HG03066 (cell line): ENCODE measurements at regions not wholly inside any gene's neighbourhood (a gene's known extent, or its start where the extent isn't known, plus 50 kb on each side); places are given as distances from the start of the nearest gene placed in this dataset.

Experiments used
- ATAC-seq: cut with Tn5 transposase; IDR thresholded peaks from one replicate; pipeline ENCODE4 v1.9.1; 2021; ENCODE audit warnings: low read depth; ENCODE audit not compliant: unreplicated experiment

DNA sequence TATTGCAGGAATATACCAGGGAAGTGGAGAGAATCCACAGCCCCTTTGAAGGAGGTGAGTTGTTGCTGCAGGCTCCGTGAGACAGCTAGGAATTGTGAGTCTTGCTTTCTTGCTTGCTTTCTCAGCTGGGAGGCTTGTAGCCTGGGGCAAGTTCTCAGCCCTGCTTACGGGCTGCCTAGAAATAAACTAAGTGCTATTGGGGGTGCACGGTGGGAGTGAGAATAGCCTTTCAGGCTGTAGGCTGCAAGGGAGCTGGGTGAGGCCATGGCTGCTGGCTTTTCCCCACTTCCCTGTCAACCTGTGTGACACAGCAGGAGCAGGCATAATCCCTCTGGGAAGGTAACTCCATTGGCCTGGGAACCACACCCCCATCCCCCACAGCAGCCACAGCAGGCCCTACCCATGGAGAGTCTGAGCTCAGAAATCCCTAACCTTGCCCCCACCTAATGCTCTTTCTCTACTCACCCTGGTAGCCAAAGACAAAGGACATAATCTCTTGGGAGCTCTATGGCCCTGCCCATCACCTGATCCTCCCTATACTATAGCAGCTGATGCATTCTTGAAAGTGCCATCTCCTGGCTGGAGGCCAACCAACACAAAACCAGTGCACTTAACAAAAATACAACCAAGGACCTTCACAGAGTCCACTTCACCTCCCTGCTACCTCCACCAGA, 113.0 kb downstream of the MMRN1 start:
- no peak for ATAC-seq

DNA sequence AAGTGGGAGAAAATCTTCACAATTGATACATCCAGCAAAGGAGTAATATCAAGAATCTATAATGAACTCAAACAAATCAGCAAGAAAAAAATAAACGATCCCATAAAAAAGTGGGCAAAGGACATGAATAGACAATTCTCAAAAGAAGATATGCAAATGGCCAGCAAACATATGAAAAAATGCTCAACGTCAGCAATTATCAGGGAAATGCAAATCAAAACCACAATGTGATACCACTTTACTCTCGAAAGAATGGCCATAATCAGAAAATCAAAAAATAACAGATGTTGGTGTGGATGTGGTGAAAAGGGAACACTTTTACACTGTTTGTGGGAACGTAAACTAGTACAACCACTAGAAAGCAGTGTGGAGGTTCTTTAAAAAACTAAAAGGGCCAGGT, 114.3 kb upstream of the CCSER1 start:
- no peak for ATAC-seq

DNA sequence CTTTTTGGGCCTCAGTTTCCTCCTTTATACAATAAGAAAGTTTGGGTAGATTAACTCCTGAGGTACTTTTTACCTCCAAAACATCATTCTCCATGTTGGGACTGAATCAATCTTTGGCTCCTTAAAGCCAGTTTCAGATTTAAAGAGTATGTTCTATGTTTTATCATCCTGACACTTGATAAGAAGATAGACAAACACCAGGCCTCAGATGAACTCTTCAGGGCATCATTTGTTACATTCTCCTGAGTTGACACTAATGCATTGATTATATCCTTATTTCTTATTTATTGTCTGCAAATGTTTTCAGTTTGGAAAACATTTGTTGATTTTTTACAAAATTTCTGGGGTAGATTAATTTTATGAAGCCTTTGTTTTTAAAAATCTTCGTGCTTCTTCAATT, 102.7 kb upstream of the CCSER1 start:
- no peak for ATAC-seq

DNA sequence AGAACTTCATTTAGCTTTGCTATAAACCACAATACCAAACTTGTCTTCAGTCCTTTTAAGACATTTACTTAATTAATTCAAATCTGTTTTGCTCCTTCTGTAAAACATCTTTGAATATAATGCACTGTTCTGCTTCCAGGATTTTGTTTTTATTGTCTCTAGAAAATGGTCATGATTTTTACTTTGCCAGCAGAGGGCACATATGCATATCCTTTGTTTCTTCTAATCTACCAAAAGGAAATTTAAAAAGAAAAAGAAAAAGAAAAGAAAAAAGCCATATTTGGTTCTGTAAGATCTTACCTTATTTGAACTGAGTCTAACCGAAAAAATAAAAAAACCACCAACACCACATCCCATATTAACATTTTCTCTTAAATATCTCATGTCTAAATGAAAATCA, 101.9 kb upstream of the CCSER1 start:
- no peak for ATAC-seq

DNA sequence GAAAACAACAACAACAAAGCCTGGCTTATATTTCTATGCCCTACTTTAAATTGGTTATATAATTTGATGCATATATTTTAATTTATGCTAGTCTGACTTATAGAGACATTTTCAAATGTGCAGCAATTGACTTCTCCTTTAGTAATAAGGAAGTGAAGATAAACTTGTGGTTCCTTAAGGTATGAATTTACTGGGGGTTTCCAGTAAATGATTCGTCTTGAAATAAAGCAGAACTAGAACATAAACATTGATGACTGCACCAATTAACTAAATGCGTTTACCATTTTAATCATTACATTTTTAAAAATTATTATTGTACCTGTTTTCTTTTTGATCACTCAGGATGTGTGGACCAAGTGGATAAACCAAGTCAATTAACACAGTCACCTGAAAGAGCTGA, 99.6 kb upstream of the CCSER1 start:
- peak; percentile 81 for ATAC-seq

DNA sequence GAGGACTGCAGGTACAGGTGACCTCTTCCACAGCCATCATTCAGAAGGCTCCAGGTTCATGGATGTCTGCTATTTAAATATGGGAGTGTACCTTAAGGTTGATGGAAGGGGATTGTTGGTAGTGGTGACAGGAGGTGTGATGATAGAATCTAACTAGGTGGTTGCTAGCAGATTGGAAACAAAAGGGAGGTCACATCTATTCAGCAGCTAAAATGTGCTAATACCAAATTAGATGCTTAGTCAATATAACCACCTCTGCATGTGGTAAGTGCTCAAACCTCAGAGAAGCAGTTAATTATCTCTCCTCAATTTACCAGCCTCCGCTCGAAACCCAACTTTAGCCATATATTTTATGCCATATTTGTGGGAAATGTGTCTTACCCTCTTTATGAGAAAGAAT, 98.7 kb upstream of the CCSER1 start:
- no peak for ATAC-seq

DNA sequence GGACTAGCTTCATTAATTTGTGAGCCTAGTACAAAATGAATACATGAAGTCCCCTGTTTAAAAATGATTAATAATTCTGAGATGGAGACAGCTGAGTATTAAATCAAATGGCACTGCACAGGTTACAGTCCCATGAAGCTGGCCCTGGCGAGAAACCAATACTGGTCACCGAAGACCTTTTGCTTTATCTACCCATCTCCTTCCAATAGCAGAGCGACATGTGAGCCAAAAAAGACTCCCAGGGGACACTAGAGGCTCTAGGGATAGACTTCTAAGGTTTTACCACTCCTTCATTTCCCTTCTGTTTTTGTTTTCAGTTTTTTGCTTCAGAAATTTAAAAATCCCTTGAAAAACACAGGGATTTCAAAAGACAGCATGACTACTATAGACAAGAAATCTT, 97.0 kb upstream of the CCSER1 start:
- ATAC-seq, result no peak

DNA sequence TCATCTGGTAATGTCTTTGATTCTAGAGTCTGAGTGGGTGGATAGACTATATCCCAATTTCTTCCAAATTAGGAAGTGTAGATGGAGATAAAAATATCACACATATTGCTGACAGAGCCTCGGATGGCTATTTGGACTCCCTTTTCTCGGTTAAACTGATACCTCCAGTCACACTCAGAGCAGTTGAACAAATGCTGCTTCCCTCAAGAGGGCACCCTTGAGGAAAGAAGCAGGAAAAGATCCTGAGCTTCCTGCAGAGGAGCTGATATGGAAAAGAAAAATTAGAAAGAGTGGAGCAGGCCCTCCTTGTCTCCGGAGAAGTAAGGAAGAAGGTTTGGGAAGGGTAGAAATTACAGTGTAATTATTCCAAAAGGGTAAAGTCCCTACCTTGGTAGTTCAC, 96.2 kb upstream of the CCSER1 start:
- ATAC-seq, result no peak

DNA sequence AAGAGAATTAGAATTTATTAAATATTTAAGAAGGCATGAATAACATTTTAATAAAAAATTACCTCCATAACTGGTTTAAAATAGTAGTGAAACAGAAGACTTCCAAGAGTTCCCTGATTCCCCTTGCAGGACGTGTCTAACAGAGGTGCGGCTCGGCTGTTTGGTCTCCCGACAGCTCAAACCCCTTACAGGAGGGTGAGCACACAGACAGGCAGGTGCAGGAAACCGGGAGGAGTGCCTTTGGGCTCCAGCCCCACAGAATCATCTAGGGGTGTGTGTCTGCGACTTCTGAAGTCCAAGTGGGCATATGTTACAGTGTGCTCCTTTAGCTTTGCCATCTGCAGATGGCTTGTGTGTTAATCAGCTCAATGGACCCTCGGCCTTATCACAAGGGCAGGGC, 88.1 kb upstream of the CCSER1 start:
- ATAC-seq, result no peak

DNA sequence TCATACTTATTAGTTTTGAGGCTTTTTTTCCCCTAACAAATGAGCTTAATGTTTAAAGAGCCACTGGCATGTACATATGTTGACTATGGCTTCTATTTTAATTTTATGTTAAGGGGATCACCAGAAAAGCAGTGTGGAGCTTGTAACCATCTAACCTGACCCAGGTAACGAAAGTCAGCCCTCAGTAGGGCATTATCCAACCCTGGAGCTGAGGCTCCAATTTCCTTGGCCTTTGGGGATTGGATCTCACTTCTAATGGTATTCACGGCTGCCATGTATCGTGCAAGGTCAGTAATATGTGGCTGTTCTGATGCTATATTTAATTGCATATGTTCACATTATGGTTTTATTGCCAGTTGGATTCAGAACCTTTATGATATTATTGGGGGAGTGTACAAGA, 75.2 kb upstream of the CCSER1 start:
- no peak for ATAC-seq

DNA sequence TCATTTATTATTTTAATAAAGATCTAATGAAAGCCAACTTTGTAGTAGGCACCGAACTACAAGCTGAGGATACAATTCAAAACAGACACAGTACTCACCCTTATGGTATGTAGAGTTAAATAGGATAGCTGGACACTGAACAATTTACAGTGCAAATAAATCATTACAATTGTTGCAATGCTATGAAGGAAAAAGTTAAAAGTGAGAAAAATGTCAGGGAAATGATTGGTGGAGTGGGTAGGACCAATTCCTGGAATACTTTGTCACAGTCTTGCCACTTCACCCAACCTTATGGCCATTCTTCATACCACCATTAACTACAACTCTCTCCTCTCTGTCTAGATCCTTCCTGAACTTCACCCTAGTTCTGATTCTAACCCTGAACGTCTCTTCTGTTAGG, 70.1 kb upstream of the CCSER1 start:
- ATAC-seq, result no peak

DNA sequence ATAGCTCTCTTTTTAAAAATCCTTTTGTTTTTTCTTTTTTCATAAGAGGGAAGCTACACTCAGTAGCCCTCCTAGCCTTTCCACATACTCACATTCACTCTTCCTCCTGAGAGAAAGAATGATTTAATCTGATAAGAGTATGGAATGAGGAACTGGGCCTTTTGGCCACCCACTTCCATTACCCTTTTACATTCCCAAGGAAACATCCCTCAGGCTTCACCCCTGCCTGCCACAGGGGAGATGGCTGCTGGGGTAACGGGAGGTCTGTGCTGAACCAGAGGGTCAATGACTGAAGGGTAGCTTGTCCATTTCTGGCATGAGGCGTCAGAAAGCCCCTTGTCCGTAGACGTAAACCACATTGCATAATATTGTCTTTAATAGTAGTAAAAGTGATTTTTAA, 67.2 kb upstream of the CCSER1 start:
- no peak for ATAC-seq

DNA sequence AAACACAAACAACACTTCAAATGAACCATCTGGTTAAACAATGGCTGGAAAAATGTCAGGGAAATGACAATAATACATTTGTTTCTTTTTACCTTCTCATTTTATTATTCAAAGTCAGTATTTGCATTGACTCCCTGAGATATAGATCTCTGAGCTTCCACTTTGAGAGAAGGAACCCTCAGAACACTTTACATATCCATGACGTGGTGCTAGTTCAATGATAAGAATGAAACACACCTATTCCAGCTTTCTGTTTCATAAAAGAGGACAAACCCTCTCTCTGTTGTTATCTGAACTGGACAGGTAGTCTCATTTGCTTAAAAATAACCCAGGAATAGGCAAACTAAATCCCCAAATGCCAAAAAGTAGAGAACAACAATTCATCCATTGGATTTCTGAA, 65.3 kb upstream of the CCSER1 start:
- ATAC-seq, result no peak

DNA sequence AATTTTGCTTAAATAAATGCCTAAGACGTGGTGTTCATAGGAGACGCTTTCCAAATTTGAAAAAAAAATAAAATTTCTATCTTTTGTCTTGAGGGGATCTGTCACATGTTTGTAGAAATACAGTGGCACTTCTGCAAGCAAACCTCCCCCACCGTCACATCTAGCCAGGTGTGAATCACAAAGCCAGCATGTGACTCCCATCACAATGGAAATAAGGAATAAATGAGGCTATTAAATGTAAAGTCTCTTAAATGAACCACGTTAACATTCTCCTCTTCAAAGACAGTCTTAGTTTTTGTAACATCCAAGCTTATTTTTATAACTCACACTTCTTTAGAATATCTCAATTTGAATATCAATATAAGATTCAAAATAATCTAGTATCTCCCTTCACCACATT, 63.0 kb upstream of the CCSER1 start:
- ATAC-seq, result no peak

DNA sequence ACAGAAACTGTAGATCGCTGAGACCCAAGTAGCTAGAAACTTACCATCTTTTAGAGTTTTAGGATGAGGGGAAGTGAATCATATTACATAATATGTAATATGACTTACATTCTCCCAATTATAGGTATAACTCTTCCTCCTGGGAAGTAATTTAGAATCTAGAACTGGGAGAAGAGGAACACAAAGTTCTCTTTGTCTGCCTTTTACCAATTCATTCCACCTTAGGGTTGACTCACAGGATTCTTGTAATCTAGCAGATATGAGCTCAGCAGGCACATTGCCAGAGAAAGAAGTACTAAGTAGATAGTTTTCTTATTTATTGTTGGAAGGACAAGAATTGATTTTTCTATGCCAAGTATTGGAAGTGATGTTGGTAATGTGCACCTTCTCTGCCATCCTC, 58.0 kb upstream of the CCSER1 start:
- ATAC-seq, result no peak

DNA sequence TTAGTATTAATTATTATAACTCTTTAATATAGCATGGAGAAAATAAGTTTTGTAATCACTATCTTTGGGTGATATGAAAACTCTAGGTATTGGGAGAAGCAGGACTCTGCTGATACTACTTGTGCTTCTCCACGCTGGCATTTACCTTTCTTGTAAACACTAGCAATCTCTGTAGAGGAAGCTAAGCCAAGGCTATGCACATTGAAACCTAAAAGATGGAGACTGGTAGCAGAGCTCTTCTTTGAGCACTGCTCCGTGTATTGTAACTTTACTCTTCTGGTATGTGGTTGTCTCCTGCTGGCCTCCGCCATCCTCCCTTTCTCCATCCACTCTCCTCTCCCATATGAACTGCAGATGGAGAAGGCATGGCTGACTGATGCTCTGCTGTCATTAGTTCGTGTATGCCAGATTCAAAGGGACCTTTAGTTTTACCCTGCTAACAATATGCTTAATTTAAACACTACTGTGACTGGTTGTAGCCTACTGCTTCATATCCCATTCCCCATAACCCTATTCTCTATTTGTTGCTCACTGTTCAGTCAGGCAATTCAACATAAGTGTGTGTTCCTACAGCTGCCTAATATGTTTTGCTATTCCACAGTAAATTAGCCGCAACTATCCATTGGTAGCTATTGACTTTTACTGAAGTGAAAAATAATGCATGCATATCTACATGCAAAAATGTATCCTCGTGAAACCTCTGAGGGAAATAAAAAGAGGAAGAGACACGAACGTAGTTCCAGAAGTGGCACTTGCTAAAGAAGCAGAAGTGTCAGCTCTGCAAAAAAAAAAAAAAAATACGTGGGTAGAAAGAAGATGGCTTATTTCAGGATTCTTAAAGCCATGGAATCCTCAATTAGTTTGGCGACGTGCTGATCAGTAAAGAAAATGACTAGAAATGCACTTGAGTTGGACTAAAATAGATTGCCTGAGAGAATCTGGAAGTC, 55.6 kb upstream of the CCSER1 start:
- no peak for ATAC-seq

DNA sequence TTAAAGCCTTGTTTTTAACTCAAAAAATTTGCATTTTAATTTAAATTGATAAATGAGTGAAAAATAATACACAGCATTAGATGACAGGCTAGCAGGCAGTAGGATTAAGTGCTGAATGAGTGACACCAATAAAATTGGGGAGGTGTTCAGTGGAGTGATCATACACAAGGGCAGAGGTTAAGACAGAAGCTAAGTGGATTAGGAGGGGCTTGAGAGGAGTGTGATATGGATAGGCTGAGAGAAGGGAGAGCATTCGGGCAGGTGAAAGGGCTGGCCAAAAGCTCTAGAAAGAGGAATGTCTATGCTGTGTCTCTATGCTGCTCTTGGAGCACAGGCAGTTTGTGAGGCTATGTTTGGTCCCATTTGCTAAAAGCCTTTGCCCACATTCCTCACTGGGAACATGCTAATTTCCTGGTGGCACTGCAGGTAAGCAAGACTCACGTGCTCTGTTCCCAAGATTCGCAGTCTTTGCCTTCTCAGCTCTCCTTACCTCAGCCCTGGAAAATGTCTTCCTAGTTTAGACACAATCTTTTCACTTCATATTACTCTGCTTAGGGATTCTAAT, 52.8 kb upstream of the CCSER1 start:
- no peak for ATAC-seq
